Loucy (cell line): ENCODE measurements at regions not wholly inside any gene's neighbourhood (a gene's known extent, or its start where the extent isn't known, plus 50 kb on each side); places are given as distances from the start of the nearest gene placed in this dataset.
"Not testable (repeated sequence)": the region's sequence is repeated elsewhere in the genome, so short reads cannot be mapped to it uniquely, and the experiment has no call there.

Experiments
- H2AFZ ChIP-seq: fragments of 200-600 bp; sonication (generic); 2 replicates; pipeline ENCODE4 v1.6.0; 2016; ENCODE audit warnings: antibody characterized with exemption, mild to moderate bottlenecking, low read length, moderate library complexity
- H3F3A ChIP-seq: fragments of 200-600 bp; 2 replicates; pipeline ENCODE4 v1.6.0; 2016; ENCODE audit warnings: antibody characterized with exemption, low read depth, mild to moderate bottlenecking
- H3K27me3 ChIP-seq: fragments of 200-600 bp; sonication (generic); 2 replicates; pipeline ENCODE4 v1.6.1; 2014; ENCODE audit warnings: low read length, mild to moderate bottlenecking; ENCODE audit not compliant: insufficient read depth, poor library complexity, severe bottlenecking
- H3K36me3 ChIP-seq: fragments of 200-600 bp; sonication (generic); 2 replicates; pipeline ENCODE4 v1.6.1; 2016; ENCODE audit warnings: low read length; ENCODE audit not compliant: insufficient read depth
- H3K4me1 ChIP-seq: fragments of 200-600 bp; sonication (generic); 2 replicates; pipeline ENCODE4 v1.5.1; 2014; ENCODE audit warnings: low read length, mild to moderate bottlenecking; ENCODE audit not compliant: insufficient read depth, poor library complexity, severe bottlenecking
- H3K4me2 ChIP-seq: fragments of 200-600 bp; sonication (generic); 2 replicates; pipeline ENCODE4 v1.6.0; 2014; ENCODE audit warnings: antibody characterized with exemption, low read length, low read depth, mild to moderate bottlenecking; ENCODE audit not compliant: poor library complexity, severe bottlenecking
- H3K4me3 ChIP-seq: fragments of 200-600 bp; sonication (generic); 2 replicates; pipeline ENCODE4 v1.5.1; 2014; ENCODE audit warnings: low read length, mild to moderate bottlenecking, mixed read lengths; ENCODE audit not compliant: poor library complexity, severe bottlenecking
- H3K79me2 ChIP-seq: fragments of 200-600 bp; sonication (generic); 2 replicates; pipeline ENCODE4 v1.6.1; 2014; ENCODE audit warnings: low read length; ENCODE audit not compliant: insufficient read depth
- H3K9ac ChIP-seq: fragments of 200-600 bp; sonication (generic); 2 replicates; pipeline ENCODE4 v1.6.0; 2014; ENCODE audit warnings: mild to moderate bottlenecking, low read depth, low read length, moderate library complexity; ENCODE audit not compliant: poor library complexity, severe bottlenecking
- H3K9me2 ChIP-seq: fragments of 200-600 bp; sonication (generic); replicated peaks from 2 replicates; pipeline ENCODE4 v1.6.1; 2016; ENCODE audit warnings: low read depth, low read length, mixed read lengths
- H3K9me3 ChIP-seq: fragments of 200-600 bp; sonication (generic); 2 replicates; pipeline ENCODE4 v1.6.1; 2014; ENCODE audit warnings: mild to moderate bottlenecking, antibody characterized with exemption, low read length, low read depth; ENCODE audit not compliant: insufficient read depth
- H4K20me1 ChIP-seq: fragments of 200-600 bp; sonication (generic); 2 replicates; pipeline ENCODE4 v1.6.0; 2014; ENCODE audit warnings: antibody characterized with exemption, low read length, mild to moderate bottlenecking; ENCODE audit not compliant: insufficient read depth, poor library complexity, severe bottlenecking
- CTCF ChIP-seq: fragments of 200-600 bp; sonication (generic); conservative IDR thresholded peaks from 2 replicates; pipeline ENCODE4 v1.5.1; 2014; ENCODE audit warnings: mild to moderate bottlenecking, antibody characterized with exemption, low read length
- EZH2phosphoT487 ChIP-seq: fragments of 200-600 bp; IDR thresholded peaks from 2 replicates; pipeline ENCODE4 v1.6.1; 2018; ENCODE audit warnings: antibody characterized with exemption, mild to moderate bottlenecking, moderate library complexity, borderline replicate concordance

GRCh38 chr4:69032847-69033638 lies 63.2 kb upstream of the UGT2B7 start:
- Histone ChIP-seq H3K9me3 (peaks cover 5% of the 10 kb centered on the region; the same call in 1 of the 2 replicates), H4K20me1 (no peaks in the 10 kb centered on the region), H2AFZ (no peak overlapping the region), H3K9me2 (no peaks in the 10 kb centered on the region), H3K4me2 (no peak overlapping the region), H3K79me2 (no peaks in the 10 kb centered on the region), H3K27me3 (no peaks in the 10 kb centered on the region), H3F3A (no peaks in the 10 kb centered on the region), H3K36me3 (no peaks in the 10 kb centered on the region), H3K9ac (no peak overlapping the region), H3K4me3 (no peak overlapping the region), H3K4me1 (no peaks in the 10 kb centered on the region)
- TF ChIP-seq EZH2phosphoT487 (no peak), CTCF (no peak)

- H3K9me2 ChIP-seq, H3K9ac ChIP-seq, H3K9me3 ChIP-seq, H3K4me2 ChIP-seq, H3K79me2 ChIP-seq, H3K27me3 ChIP-seq, H3F3A ChIP-seq, H2AFZ ChIP-seq, H3K36me3 ChIP-seq, H3K4me3 ChIP-seq, H4K20me1 ChIP-seq, H3K4me1 ChIP-seq: not testable (repeated sequence)
Observed at GRCh38 chr4:69034315-69034740, 61.9 kb upstream of the UGT2B7 start.

GRCh38 chr4:69038582-69038981 lies 57.7 kb upstream of the UGT2B7 start:
- H3K79me2 ChIP-seq = no peaks in the 10 kb centered on the region
- H3K4me2 ChIP-seq = no peak overlapping the region
- no peak for TF ChIP-seq EZH2phosphoT487
- no peak for TF ChIP-seq CTCF
- no peak overlapping the region for H2AFZ ChIP-seq
- no peaks in the 10 kb centered on the region for H3K4me1 ChIP-seq
- H3F3A ChIP-seq = no peaks in the 10 kb centered on the region
- no peak overlapping the region for H3K4me3 ChIP-seq
- H3K36me3 ChIP-seq = no peaks in the 10 kb centered on the region
- H4K20me1 ChIP-seq = no peaks in the 10 kb centered on the region
- H3K9me2 ChIP-seq = 0 out of 2 replicates have a peak, but pooled peaks cover 5% of the 10 kb centered on the region
- H3K9ac ChIP-seq = no peak overlapping the region
- no peaks in the 10 kb centered on the region for H3K27me3 ChIP-seq
- peaks cover 5% of the 10 kb centered on the region; the same call in 1 of the 2 replicates for H3K9me3 ChIP-seq

GRCh38 chr4:69039071-69039470 lies 57.2 kb upstream of the UGT2B7 start:
- Histone ChIP-seq H3K27me3 (no peaks in the 10 kb centered on the region), H3K4me2 (no peak overlapping the region), H3K9me2 (0 out of 2 replicates have a peak, but pooled peaks cover 5% of the 10 kb centered on the region), H3K9me3 (peaks cover 5% of the 10 kb centered on the region; the same call in 1 of the 2 replicates), H3K4me3 (no peak overlapping the region), H3K4me1 (no peaks in the 10 kb centered on the region), H3K9ac (no peak overlapping the region), H2AFZ (no peak overlapping the region), H3F3A (no peaks in the 10 kb centered on the region), H3K79me2 (no peaks in the 10 kb centered on the region), H4K20me1 (no peaks in the 10 kb centered on the region), H3K36me3 (no peaks in the 10 kb centered on the region)
- TF ChIP-seq CTCF = no peak
- no peak for TF ChIP-seq EZH2phosphoT487
